ENCODE measurements at regions not wholly inside any gene's neighbourhood (a gene's known extent, or its start where the extent isn't known, plus 50 kb on each side); places are given as distances from the start of the nearest gene placed in this dataset.

DNA sequence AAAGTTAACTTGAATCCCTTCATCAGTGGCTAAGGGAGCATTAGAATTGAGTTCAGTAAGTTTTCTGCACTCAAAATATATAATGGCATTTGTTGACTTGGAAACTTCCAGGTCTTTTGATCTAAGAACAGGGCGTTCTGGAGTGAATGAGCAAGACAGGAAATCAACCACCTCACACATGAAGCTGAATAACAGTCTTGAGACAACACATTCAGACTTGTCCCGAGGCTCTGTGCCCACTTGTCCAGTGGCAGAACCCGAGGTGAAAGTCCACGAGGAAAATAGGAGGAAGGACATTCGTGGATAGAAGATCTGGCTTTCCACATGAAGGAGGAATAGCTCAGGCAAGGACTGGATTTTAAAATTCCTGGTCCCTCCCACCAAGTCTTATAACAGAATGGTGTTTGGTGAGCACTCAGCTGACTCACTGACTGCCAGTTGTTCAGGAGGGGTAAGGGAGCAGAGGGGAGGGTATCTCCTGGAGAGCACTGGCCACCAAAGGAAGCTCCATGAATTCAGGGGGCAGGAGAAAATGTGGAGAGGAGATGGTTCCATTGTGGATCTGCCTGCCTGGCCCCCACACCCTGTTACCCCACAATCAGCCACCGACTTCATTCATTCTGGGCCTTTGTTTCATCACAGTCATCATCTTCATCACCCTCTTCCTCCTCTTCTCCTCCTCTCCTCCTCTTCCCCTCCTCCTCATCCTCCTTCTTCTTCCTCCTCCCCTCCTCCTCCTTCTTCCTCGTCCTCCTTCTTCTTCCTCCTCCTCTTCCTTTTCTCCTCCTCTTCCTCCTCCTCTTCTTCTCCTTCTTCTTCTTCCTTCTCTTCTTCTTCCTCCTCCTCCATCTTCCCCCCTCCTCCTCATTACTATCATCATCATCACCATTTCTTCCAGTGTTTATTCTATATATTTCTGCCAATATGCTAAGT, 620.1 kb downstream of the MED13L start:
- TF ChIP-seq, protein P1, sequence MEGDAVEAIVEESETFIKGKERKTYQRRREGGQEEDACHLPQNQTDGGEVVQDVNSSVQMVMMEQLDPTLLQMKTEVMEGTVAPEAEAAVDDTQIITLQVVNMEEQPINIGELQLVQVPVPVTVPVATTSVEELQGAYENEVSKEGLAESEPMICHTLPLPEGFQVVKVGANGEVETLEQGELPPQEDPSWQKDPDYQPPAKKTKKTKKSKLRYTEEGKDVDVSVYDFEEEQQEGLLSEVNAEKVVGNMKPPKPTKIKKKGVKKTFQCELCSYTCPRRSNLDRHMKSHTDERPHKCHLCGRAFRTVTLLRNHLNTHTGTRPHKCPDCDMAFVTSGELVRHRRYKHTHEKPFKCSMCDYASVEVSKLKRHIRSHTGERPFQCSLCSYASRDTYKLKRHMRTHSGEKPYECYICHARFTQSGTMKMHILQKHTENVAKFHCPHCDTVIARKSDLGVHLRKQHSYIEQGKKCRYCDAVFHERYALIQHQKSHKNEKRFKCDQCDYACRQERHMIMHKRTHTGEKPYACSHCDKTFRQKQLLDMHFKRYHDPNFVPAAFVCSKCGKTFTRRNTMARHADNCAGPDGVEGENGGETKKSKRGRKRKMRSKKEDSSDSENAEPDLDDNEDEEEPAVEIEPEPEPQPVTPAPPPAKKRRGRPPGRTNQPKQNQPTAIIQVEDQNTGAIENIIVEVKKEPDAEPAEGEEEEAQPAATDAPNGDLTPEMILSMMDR (IDR thresholded peaks at IDR 0.05), result no peak
- no peak for TF ChIP-seq POLR2A (IDR thresholded peaks at IDR 0.05)

All from Peyer's patch (tissue), 4 donors.